Endothelial cell (in vitro differentiated cells): ENCODE measurements at regions not wholly inside any gene's neighbourhood (a gene's known extent, or its start where the extent isn't known, plus 50 kb on each side); places are given as distances from the start of the nearest gene placed in this dataset.

Experiments used
- DNase-seq: peaks from one replicate; pipeline ENCODE4 v3.0.0; 2021; ENCODE audit warnings: low spot score
- H3K27ac Mint-ChIP-seq: one replicate; pipeline ENCODE4 v1.8.0; 2021; ENCODE audit warnings: mixed read lengths, inconsistent platforms; ENCODE audit not compliant: unreplicated experiment
- H3K27me3 Mint-ChIP-seq: one replicate; pipeline ENCODE4 v1.8.0; 2021; ENCODE audit warnings: mild to moderate bottlenecking, moderate library complexity, mixed read lengths, inconsistent platforms; ENCODE audit not compliant: unreplicated experiment
- H3K36me3 Mint-ChIP-seq: one replicate; pipeline ENCODE4 v1.8.0; 2021; ENCODE audit warnings: mild to moderate bottlenecking, low read depth, mixed read lengths, inconsistent platforms; ENCODE audit not compliant: unreplicated experiment
- H3K4me1 Mint-ChIP-seq: one replicate; pipeline ENCODE4 v1.8.0; 2021; ENCODE audit warnings: mild to moderate bottlenecking, mixed read lengths, inconsistent platforms; ENCODE audit not compliant: unreplicated experiment
- H3K4me3 Mint-ChIP-seq: one replicate; pipeline ENCODE4 v1.8.0; 2021; ENCODE audit warnings: mild to moderate bottlenecking, mixed read lengths, inconsistent platforms; ENCODE audit not compliant: unreplicated experiment
- H3K9me3 Mint-ChIP-seq: one replicate; pipeline ENCODE4 v1.8.0; 2021; ENCODE audit warnings: mixed read lengths, inconsistent platforms; ENCODE audit not compliant: unreplicated experiment
- TF ChIP-seq, protein P1 (sequence below): fragments of 200-600 bp; sonication (generic); IDR thresholded peaks from one replicate; pipeline ENCODE4 v1.5.0; 2021; ENCODE audit warnings: antibody characterized with exemption; ENCODE audit not compliant: unreplicated experiment

DNA sequence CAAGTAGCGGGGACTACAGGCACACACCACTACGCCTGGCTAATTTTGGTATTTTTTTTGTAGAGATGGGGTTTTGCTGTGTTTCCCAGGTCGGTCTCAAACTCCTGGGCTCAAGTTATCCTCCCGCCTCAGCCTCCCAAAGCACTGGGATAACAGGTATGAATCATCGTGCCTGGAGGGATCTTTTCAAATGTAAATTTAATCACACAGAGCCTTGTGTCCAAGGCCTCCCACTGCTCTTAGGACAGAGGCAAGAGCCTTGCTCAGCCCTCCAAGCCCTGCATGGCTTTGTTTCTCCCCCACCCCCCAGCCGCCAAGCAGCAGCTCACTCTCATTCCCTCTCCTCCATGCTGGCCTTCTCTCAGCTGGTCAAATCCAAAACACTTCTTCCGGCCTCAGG, 75.3 kb upstream of the CREB3L1 start:
- no peaks in the 10 kb centered on the region for H3K9me3 Mint-ChIP-seq
- TF ChIP-seq, protein P1, sequence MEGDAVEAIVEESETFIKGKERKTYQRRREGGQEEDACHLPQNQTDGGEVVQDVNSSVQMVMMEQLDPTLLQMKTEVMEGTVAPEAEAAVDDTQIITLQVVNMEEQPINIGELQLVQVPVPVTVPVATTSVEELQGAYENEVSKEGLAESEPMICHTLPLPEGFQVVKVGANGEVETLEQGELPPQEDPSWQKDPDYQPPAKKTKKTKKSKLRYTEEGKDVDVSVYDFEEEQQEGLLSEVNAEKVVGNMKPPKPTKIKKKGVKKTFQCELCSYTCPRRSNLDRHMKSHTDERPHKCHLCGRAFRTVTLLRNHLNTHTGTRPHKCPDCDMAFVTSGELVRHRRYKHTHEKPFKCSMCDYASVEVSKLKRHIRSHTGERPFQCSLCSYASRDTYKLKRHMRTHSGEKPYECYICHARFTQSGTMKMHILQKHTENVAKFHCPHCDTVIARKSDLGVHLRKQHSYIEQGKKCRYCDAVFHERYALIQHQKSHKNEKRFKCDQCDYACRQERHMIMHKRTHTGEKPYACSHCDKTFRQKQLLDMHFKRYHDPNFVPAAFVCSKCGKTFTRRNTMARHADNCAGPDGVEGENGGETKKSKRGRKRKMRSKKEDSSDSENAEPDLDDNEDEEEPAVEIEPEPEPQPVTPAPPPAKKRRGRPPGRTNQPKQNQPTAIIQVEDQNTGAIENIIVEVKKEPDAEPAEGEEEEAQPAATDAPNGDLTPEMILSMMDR: no peak
- H3K4me1 Mint-ChIP-seq: peaks cover 6% of the 10 kb centered on the region
- no peak overlapping the region for H3K4me3 Mint-ChIP-seq
- no peak for DNase-seq
- peaks cover 3% of the 10 kb centered on the region for H3K36me3 Mint-ChIP-seq
- no peak overlapping the region for H3K27ac Mint-ChIP-seq
- H3K27me3 Mint-ChIP-seq: peaks cover 8% of the 10 kb centered on the region

DNA sequence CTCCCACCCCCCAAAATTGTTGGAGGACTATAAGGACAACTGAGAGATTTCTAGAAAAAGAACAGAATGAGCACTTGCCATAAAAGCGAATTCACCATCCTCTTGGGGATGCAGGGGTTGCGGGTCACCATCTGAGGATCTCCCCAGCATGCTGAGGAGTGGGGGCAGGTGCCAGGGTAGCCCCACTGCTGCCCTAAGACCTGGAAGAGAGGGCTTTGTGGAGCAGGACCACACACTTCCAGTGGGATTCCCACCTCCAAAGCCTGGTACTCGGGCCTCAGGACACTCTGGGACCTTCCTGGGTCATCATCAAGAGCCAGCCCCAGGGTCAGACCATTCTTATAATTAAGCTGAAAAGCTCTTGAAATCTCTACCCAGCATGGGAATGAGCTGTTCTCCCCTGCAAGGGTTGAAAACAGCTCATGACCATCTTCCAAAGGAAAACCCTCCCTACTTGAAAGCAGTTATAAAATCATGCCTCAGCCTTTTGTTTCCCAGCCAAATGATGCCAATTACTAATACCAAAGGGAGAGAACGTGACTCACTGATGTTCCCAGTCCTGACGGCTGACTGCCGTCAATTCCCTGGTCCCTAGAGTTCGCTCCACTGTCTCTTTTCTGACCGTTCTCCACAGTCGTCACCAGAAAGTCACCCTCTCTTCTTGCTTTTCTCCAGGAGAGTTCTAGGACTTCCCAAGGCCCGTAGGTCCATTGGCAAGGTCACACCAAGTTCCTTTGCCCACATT, 76.8 kb upstream of the CREB3L1 start:
- peaks cover 3% of the 10 kb centered on the region for H3K36me3 Mint-ChIP-seq
- no peak overlapping the region for H3K4me3 Mint-ChIP-seq
- H3K27ac Mint-ChIP-seq: no peak overlapping the region
- peaks cover 6% of the 10 kb centered on the region for H3K4me1 Mint-ChIP-seq
- TF ChIP-seq, protein P1: no peak
- DNase-seq: no peak
- H3K9me3 Mint-ChIP-seq: no peaks in the 10 kb centered on the region
- peaks cover 8% of the 10 kb centered on the region for H3K27me3 Mint-ChIP-seq

DNA sequence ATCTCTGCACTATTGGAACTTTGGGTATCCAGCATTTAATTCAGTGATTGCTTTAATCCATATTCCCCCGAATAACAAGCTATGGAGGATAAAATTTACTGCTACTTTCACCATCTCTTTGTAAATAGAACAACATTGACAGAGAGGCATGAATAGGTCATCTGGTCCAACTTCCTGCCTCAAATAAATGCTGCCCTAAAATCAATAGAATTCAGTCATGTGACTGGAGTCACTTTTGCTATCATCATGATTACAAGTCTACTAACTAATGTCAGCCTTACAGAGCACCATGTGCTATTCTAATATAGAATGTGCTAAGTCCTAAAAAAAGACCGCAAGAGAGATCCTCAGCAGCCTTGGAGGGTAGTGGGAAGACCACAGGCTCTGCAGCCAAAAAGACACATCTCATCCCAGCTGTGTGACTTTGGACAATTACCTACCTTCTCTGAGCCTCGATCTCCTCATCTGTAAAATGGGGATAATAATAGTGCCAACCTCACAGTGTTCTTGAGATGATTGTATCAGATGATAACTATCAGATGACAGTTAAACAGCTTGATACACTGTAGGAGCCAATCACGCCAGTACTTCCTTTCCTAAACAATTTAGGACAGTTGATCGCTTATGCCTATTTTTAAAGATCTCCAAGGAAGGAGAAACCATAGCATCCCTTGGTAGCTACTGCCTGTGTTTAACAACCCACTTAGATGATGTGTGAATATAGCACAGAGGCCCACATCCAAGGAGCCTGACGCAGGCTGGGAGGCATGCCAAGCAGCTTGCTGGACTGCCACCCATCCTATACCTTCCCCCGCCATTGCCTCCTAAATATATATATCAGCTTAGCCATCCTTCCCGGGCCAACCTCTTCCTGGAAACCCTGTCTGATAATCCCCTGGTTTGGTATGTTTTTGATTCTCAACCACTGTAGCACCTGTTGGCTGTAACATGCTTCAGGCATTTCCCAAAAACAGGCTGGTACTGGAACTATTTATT, 77.3 kb upstream of the PHF21A start:
- no peaks in the 10 kb centered on the region for H3K9me3 Mint-ChIP-seq
- H3K36me3 Mint-ChIP-seq: peaks cover 3% of the 10 kb centered on the region
- TF ChIP-seq, protein P1: no peak
- no peak overlapping the region for H3K27ac Mint-ChIP-seq
- H3K4me3 Mint-ChIP-seq: no peak overlapping the region
- DNase-seq: no peak
- H3K4me1 Mint-ChIP-seq: peaks cover 6% of the 10 kb centered on the region
- H3K27me3 Mint-ChIP-seq: peaks cover 4% of the 10 kb centered on the region

DNA sequence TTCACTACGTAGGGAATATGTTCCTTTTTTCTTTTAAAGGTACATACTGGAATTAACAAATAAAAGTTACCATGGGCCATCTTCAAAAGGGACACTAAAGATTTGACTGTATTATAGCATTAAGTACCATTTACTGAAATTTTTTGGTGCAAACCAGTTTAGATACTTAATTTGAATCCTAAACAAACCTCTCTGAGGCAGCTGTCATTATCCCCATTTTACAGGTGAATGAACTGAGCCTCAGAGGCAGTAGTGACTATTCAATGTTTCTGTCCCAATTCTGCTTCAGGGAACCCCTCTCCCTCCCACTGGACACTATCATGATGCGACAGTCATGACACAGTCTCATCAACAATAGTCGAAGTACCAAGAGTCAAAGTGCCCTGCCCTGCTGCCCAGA, 76.2 kb upstream of the PHF21A start:
- H3K27me3 Mint-ChIP-seq: peaks cover 3% of the 10 kb centered on the region

More for the DNA sequence above, 76.2 kb upstream of the PHF21A start:
- H3K4me3 Mint-ChIP-seq: no peak overlapping the region
- peaks cover 3% of the 10 kb centered on the region for H3K36me3 Mint-ChIP-seq
- no peak overlapping the region for H3K27ac Mint-ChIP-seq
- H3K9me3 Mint-ChIP-seq: no peaks in the 10 kb centered on the region
- no peak for DNase-seq
- peaks cover 3% of the 10 kb centered on the region for H3K4me1 Mint-ChIP-seq
- TF ChIP-seq, protein P1: no peak
